Transverse colon (tissue), 4 donors: ENCODE measurements at regions not wholly inside any gene's neighbourhood (a gene's known extent, or its start where the extent isn't known, plus 50 kb on each side); places are given as distances from the start of the nearest gene placed in this dataset.

Experiments used
- CTCF ChIP-seq, 5 experiments: fragments of 200-600 bp in 3 of 5; fragments of 450-650 bp in 2 of 5; sonication (generic) in 3 of 5; IDR thresholded peaks; 1 replicate in 2 of 5; 2 replicates in 3 of 5; pipeline ENCODE4 v1.5.1; 2016 to 2017; ENCODE audit warnings: antibody characterized with exemption in 5 of 5, inconsistent platforms in 3 of 5, mild to moderate bottlenecking in 2 of 5, moderate library complexity in 1 of 5
- EP300 ChIP-seq: sonication (generic); formaldehyde crosslinking; IDR thresholded peaks from one replicate; pipeline ENCODE4 v1.6.1; 2017; ENCODE audit warnings: antibody characterized with exemption, low read depth
- POLR2A ChIP-seq: fragments of 450-650 bp; IDR thresholded peaks from one replicate; pipeline ENCODE4 v1.6.1; 2016; ENCODE audit warnings: antibody characterized with exemption, mild to moderate bottlenecking, moderate library complexity
- POLR2AphosphoS5 ChIP-seq, 3 donors: sonication (generic); formaldehyde crosslinking; IDR thresholded peaks; one replicate each; pipeline ENCODE4 v1.6.1; 2016; ENCODE audit warnings: antibody characterized with exemption in 3 of 3

DNA sequence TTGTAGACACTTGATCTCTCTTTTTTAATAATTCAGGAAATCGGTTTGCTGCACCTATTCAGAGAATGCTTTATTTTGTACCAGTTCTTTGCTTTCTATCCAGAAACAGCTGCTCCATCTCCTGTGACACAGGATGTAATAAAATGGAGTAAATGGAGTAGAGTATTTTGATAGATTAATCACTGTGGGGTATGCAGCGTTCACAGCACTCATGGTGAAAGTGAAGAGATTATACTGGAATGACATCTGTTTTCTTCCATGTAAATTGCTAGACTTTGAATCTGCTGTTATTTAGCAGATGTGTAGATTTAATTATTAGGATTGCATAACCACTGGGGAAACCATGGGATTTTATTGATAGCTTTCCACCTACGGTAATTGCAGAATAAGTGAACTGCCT lies 227.3 kb upstream of the ARHGAP42 start:
- no peak for TF ChIP-seq CTCF (IDR thresholded peaks at IDR 0.05)
- no peak for TF ChIP-seq POLR2AphosphoS5 (IDR thresholded peaks at IDR 0.05)
- TF ChIP-seq POLR2A: no peak
- TF ChIP-seq EP300: no peak
